ENCODE measurements at regions not wholly inside any gene's neighbourhood (a gene's known extent, or its start where the extent isn't known, plus 50 kb on each side); places are given as distances from the start of the nearest gene placed in this dataset.
"Not testable (repeated sequence)": the region's sequence is repeated elsewhere in the genome, so short reads cannot be mapped to it uniquely, and the experiment has no call there.

GRCh38 chr4:131749224-131749623 is 1399.9 kb upstream of the PCDH10 start:
- not testable (repeated sequence) for DNase-seq (ENCODE audit: low spot score)

- DNase-seq (ENCODE audit: low spot score): not testable (repeated sequence)
These were observed 1399.1 kb upstream of the PCDH10 start for GRCh38 chr4:131750006-131750405.

GRCh38 chr4:131750469-131750868 is 1398.6 kb upstream of the PCDH10 start:
- DNase-seq (ENCODE audit: low spot score): not testable (repeated sequence)

- DNase-seq (ENCODE audit: low spot score): not testable (repeated sequence)
These were observed 1386.9 kb upstream of the PCDH10 start for GRCh38 chr4:131762234-131762633.

GRCh38 chr4:131764730-131765129 is 1384.4 kb upstream of the PCDH10 start:
- DNase-seq (ENCODE audit: low spot score): no peak

GRCh38 chr4:131774382-131774781 is 1374.7 kb upstream of the PCDH10 start:
- peak; percentile 88 for DNase-seq (ENCODE audit: low spot score)

- peak; percentile 29 for DNase-seq (ENCODE audit: low spot score)
These were observed 1338.5 kb upstream of the PCDH10 start for GRCh38 chr4:131810565-131810964.

Measured in umbilical cord (tissue), 1 donor.